Endothelial cell of umbilical vein (primary cell): ENCODE measurements at regions not wholly inside any gene's neighbourhood (a gene's known extent, or its start where the extent isn't known, plus 50 kb on each side); places are given as distances from the start of the nearest gene placed in this dataset.
"Not testable (repeated sequence)": the region's sequence is repeated elsewhere in the genome, so short reads cannot be mapped to it uniquely, and the experiment has no call there.

ENCODE experiments used
- BruUV-seq: library from RNA; stranded (reverse); fragments of 400-500 nt; replicated peaks from 2 replicates; lab custom pipeline; 2021; lab: Mats Ljungman, UMichigan
- CTCF ChIA-PET: fragments of 300-600, 350-600 bp; sonication (Branson Sonifier 250); formaldehyde crosslinking; loops from one replicate; lab custom pipeline; 2021; ENCODE audit warnings: antibody characterized with exemption, inconsistent platforms; lab: Charles Lee
- POLR2A ChIA-PET: fragments of 300-600, 350-600 bp; sonication (Branson Sonifier 250); formaldehyde crosslinking; loops from one replicate; lab custom pipeline; 2021; ENCODE audit warnings: antibody characterized with exemption, inconsistent platforms; lab: Charles Lee
- DNase-seq: peaks from one replicate; pipeline ENCODE4 v3.0.0-alpha.2; 2011; ENCODE audit warnings: low read depth, low spot score
- FAIRE-seq: peaks from 2 replicates; lab custom pipeline; 2011; peaks lifted over from hg19 to GRCh38; lab: Jason Lieb, UNC
- H2AFZ ChIP-seq: 2 replicates; pipeline ENCODE4 v1.6.0; 2012; ENCODE audit warnings: low read depth, low read length, control low read depth, inconsistent platforms
- H3K27ac ChIP-seq: 2 replicates; pipeline ENCODE4 v1.5.1; 2011; ENCODE audit warnings: low read depth, mild to moderate bottlenecking, control low read depth, low read length, moderate library complexity; ENCODE audit not compliant: insufficient read depth
- H3K27me3 ChIP-seq, 2 experiments: 2 replicates each; pipeline versions ENCODE4 v1.6.0 to v1.6.1; 2011; ENCODE audit warnings: low read length in 2 of 2, mixed read lengths in 1 of 2; ENCODE audit not compliant: control insufficient read depth in 2 of 2, insufficient read depth in 2 of 2
- H3K36me3 ChIP-seq, 2 experiments: 2 replicates in 1 of 2; 3 replicates in 1 of 2; pipeline ENCODE4 v1.5.1; 2011; ENCODE audit warnings: low read length in 2 of 2, mild to moderate bottlenecking in 1 of 2, moderate library complexity in 1 of 2; ENCODE audit not compliant: control insufficient read depth in 2 of 2, insufficient read depth in 2 of 2; ENCODE audit errors: extremely low read depth in 1 of 2
- H3K4me1 ChIP-seq: 3 replicates; pipeline ENCODE4 v1.5.1; 2011; ENCODE audit warnings: mild to moderate bottlenecking, low read length; ENCODE audit not compliant: control insufficient read depth, insufficient read depth; ENCODE audit errors: extremely low read depth
- H3K4me2 ChIP-seq: 2 replicates; pipeline ENCODE4 v1.6.1; 2011; ENCODE audit warnings: low read length, control low read depth, mixed read lengths; ENCODE audit not compliant: insufficient read depth
- H3K4me3 ChIP-seq, 3 experiments: fragments of 200-600 bp in 1 of 3; sonication (generic), shearing (Covaris generic) in 1 of 3; replicated peaks in 1 of 3; 2 replicates each; pipeline ENCODE4 v1.5.1; 2011 to 2016; ENCODE audit warnings: control low read depth in 3 of 3, low read length in 3 of 3, mild to moderate bottlenecking in 2 of 3, inconsistent platforms in 1 of 3, low read depth in 1 of 3, moderate library complexity in 1 of 3; ENCODE audit not compliant: insufficient read depth in 1 of 3
- H3K79me2 ChIP-seq: 2 replicates; pipeline ENCODE4 v1.6.0; 2012; ENCODE audit warnings: low read length, inconsistent platforms; ENCODE audit not compliant: control insufficient read depth, insufficient read depth
- H3K9ac ChIP-seq: replicated peaks from 2 replicates; pipeline ENCODE3; 2011; ENCODE audit warnings: low read length, control low read depth; ENCODE audit not compliant: insufficient read depth; ENCODE audit errors: extremely low read depth
- H3K9me1 ChIP-seq: replicated peaks from 3 replicates; pipeline ENCODE4 v1.6.0; 2011; ENCODE audit warnings: mild to moderate bottlenecking, low read length; ENCODE audit not compliant: control insufficient read depth, insufficient read depth; ENCODE audit errors: extremely low read depth
- H3K9me3 ChIP-seq: replicated peaks from 2 replicates; pipeline ENCODE4 v1.5.1; 2012; ENCODE audit warnings: low read length, inconsistent platforms; ENCODE audit not compliant: control insufficient read depth, insufficient read depth
- H4K20me1 ChIP-seq: replicated peaks from 2 replicates; pipeline ENCODE3; 2011; ENCODE audit warnings: mild to moderate bottlenecking, low read length; ENCODE audit not compliant: control insufficient read depth, insufficient read depth; ENCODE audit errors: extremely low read depth
- CTCF ChIP-seq, 2 donors: IDR thresholded peaks; 1 replicate in 1 of 2; 2 replicates in 1 of 2; pipeline ENCODE4 v1.5.1; 2011; ENCODE audit warnings: low read length in 2 of 2, mild to moderate bottlenecking in 2 of 2, moderate library complexity in 2 of 2, control low read depth in 1 of 2, inconsistent platforms in 1 of 2, low read depth in 1 of 2; ENCODE audit not compliant: insufficient read depth in 1 of 2; ENCODE audit errors: extremely low read depth in 1 of 2
- EZH2 ChIP-seq: IDR thresholded peaks from 2 replicates; pipeline ENCODE4 v1.6.1; 2012; ENCODE audit warnings: borderline replicate concordance, low read depth, mild to moderate bottlenecking, moderate library complexity, low read length, inconsistent platforms; ENCODE audit not compliant: severe bottlenecking
- FOS ChIP-seq: IDR thresholded peaks from 2 replicates; pipeline ENCODE4 v1.6.1; 2011; ENCODE audit warnings: mild to moderate bottlenecking, low read length, moderate library complexity, borderline replicate concordance; ENCODE audit not compliant: insufficient read depth
- GATA2 ChIP-seq: IDR thresholded peaks from 2 replicates; pipeline ENCODE4 v1.7.0; 2011; ENCODE audit warnings: low read depth, mild to moderate bottlenecking, moderate library complexity, mixed read lengths, low read length; ENCODE audit not compliant: insufficient read length, insufficient read depth
- JUN ChIP-seq: IDR thresholded peaks from 2 replicates; pipeline ENCODE4 v1.6.1; 2011; ENCODE audit warnings: borderline replicate concordance, low read depth; ENCODE audit not compliant: insufficient read length, insufficient read depth
- MAX ChIP-seq: IDR thresholded peaks from 2 replicates; pipeline ENCODE4 v1.6.1; 2011; ENCODE audit not compliant: insufficient read depth, insufficient read length
- MYC ChIP-seq: IDR thresholded peaks from one replicate; pipeline ENCODE4 v1.6.1; 2011; ENCODE audit warnings: mild to moderate bottlenecking, low read depth, low read length
- POLR2A ChIP-seq: IDR thresholded peaks from 2 replicates; pipeline ENCODE4 v1.6.1; 2012; ENCODE audit warnings: low read depth, mild to moderate bottlenecking, control low read depth, low read length
- POLR2AphosphoS5 ChIP-seq: IDR thresholded peaks from 2 replicates; pipeline ENCODE4 v1.6.1; 2012; ENCODE audit warnings: low read depth, mild to moderate bottlenecking, control low read depth, low read length, moderate library complexity; ENCODE audit not compliant: insufficient read depth
- dilution Hi-C: fragments of 300-500 bp; cut with MboI; formaldehyde crosslinking; loops from one replicate; pipeline ENCODE4 v1.15.0; 2019; ENCODE audit warnings: low sequenced_read_pairs; ENCODE audit not compliant: extremely low pct_ligation_motif_present
- intact Hi-C: fragments of 100-400 bp; cut with micrococcal nuclease; formaldehyde crosslinking; loops from one replicate; pipeline ENCODE4 v1.10.0; 2022

- dilution Hi-C loops (no loop called here), intact Hi-C loops (no loop called here)
- H3K9me1 ChIP-seq, result no peaks in the 10 kb centered on the region
- H3K27ac ChIP-seq, result no peak overlapping the region
- DNase-seq (no peak), FAIRE-seq (no peak)
- H2AFZ ChIP-seq, result no peak overlapping the region
- no peaks in the 10 kb centered on the region for H3K79me2 ChIP-seq
- no peak overlapping the region for H3K4me3 ChIP-seq
- no peak overlapping the region for H3K9ac ChIP-seq
- H3K27me3 ChIP-seq, result no peaks in the 10 kb centered on the region
- ChIA-PET POLR2A (no interaction called here), CTCF (interaction anchor here (1.1 kb wide), 1 partner anchor 9 kb away, joined by 3 read pairs; no protein-coding TSS in a partner anchor)
- no peaks in the 10 kb centered on the region for H4K20me1 ChIP-seq
- H3K36me3 ChIP-seq, result no peaks in the 10 kb centered on the region
- H3K9me3 ChIP-seq, result no peaks in the 10 kb centered on the region
- H3K4me1 ChIP-seq, result no peaks in the 10 kb centered on the region
- no peak overlapping the region for H3K4me2 ChIP-seq
- no peak for TF ChIP-seq CTCF (IDR thresholded peaks at IDR 0.05; ENCODE audit: extremely low read depth in 1 of 2, insufficient read depth in 1 of 2, low read depth in 1 of 2, low read length in 2 of 2)
- TF ChIP-seq GATA2, result no peak
- no peak for TF ChIP-seq POLR2A
- TF ChIP-seq MYC, result no peak
- no peak for TF ChIP-seq EZH2
- TF ChIP-seq FOS, result no peak
- no peak for TF ChIP-seq JUN
- TF ChIP-seq MAX, result no peak
- TF ChIP-seq POLR2AphosphoS5, result no peak
- no TSS peak for BruUV-seq
These were observed 199.3 kb upstream of the SLC16A7 start for GRCh38 chr12:59396519-59396918.

GRCh38 chr12:59395310-59395709 is 200.5 kb upstream of the SLC16A7 start:
- H3K27ac ChIP-seq, BruUV-seq, FAIRE-seq, H3K4me3 ChIP-seq, CTCF ChIA-PET, intact Hi-C loops, H3K9me3 ChIP-seq, POLR2A ChIA-PET, DNase-seq, H4K20me1 ChIP-seq, dilution Hi-C loops, H3K36me3 ChIP-seq, H2AFZ ChIP-seq, H3K9me1 ChIP-seq, H3K4me1 ChIP-seq, H3K9ac ChIP-seq, H3K27me3 ChIP-seq, H3K4me2 ChIP-seq, H3K79me2 ChIP-seq: not testable (repeated sequence)
